SJSA1 (cell line): ENCODE measurements at regions not wholly inside any gene's neighbourhood (a gene's known extent, or its start where the extent isn't known, plus 50 kb on each side); places are given as distances from the start of the nearest gene placed in this dataset.

Experiments used
- DNase-seq, 2 experiments: peaks; one replicate each; pipeline ENCODE4 v3.0.0-alpha.2; 2015 to 2020; ENCODE audit warnings: low spot score in 2 of 2, low read depth in 1 of 2
- H3K27ac ChIP-seq: fragments of 250-450 bp; sonication (Bioruptor Pico); 2 replicates; pipeline ENCODE4 v1.5.1; 2020; ENCODE audit warnings: mild to moderate bottlenecking, moderate library complexity
- H3K27me3 ChIP-seq: fragments of 250-450 bp; sonication (Bioruptor Pico); replicated peaks from 2 replicates; pipeline ENCODE4 v1.5.1; 2020; ENCODE audit warnings: mild to moderate bottlenecking, moderate library complexity
- H3K36me3 ChIP-seq: fragments of 250-450 bp; sonication (Bioruptor Pico); 2 replicates; pipeline ENCODE4 v1.5.1; 2020; ENCODE audit warnings: mild to moderate bottlenecking
- H3K4me1 ChIP-seq: fragments of 250-450 bp; sonication (Bioruptor Pico); replicated peaks from 2 replicates; pipeline ENCODE4 v1.6.1; 2021; ENCODE audit warnings: mild to moderate bottlenecking
- H3K4me3 ChIP-seq: fragments of 250-450 bp; sonication (Bioruptor Pico); 2 replicates; pipeline ENCODE4 v1.5.1; 2020; ENCODE audit warnings: mild to moderate bottlenecking
- H3K9me3 ChIP-seq: fragments of 250-450 bp; sonication (Bioruptor Pico); replicated peaks from 2 replicates; pipeline ENCODE4 v1.5.1; 2020; ENCODE audit warnings: mild to moderate bottlenecking

- H3K36me3 ChIP-seq = no peaks in the 10 kb centered on the region
- no peak overlapping the region for H3K4me3 ChIP-seq
- no peaks in the 10 kb centered on the region for H3K9me3 ChIP-seq
- no peaks in the 10 kb centered on the region for H3K27me3 ChIP-seq
- no peaks in the 10 kb centered on the region for H3K4me1 ChIP-seq
- H3K27ac ChIP-seq = no peak overlapping the region
- no peak for DNase-seq
These were observed 256.6 kb downstream of the RPS24 start for GRCh38 chr10:78290131-78290750.

DNA sequence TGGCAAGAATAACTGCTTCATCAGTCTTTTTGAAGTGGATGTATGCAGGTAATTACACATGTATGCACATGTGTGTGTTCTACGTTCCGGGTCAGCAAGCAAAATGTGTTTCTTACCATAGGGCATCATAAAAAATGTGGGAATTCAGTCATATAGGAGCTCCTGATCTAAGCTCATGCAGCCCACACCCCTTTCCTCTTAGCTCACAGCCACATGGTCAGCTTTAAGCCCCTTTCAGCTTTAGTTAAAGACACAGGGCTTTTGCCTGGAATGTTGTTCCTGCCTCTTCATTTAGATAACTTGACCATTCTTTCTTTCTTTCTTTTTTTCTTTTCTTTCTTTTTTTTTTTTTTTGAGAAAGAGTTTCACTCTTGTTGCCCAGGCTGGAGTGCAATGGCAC is 258.1 kb downstream of the RPS24 start:
- no peak overlapping the region for H3K4me3 ChIP-seq
- no peaks in the 10 kb centered on the region for H3K4me1 ChIP-seq
- no peaks in the 10 kb centered on the region for H3K27me3 ChIP-seq
- H3K27ac ChIP-seq = no peak overlapping the region
- DNase-seq = no peak
- H3K36me3 ChIP-seq = no peaks in the 10 kb centered on the region
- H3K9me3 ChIP-seq = no peaks in the 10 kb centered on the region

GRCh38 chr10:78292250-78292981 is 258.8 kb downstream of the RPS24 start:
- no peaks in the 10 kb centered on the region for H3K27me3 ChIP-seq
- H3K27ac ChIP-seq = no peak overlapping the region
- H3K4me1 ChIP-seq = no peaks in the 10 kb centered on the region
- H3K36me3 ChIP-seq = no peaks in the 10 kb centered on the region
- no peak for DNase-seq
- no peaks in the 10 kb centered on the region for H3K9me3 ChIP-seq
- H3K4me3 ChIP-seq = no peak overlapping the region

DNA sequence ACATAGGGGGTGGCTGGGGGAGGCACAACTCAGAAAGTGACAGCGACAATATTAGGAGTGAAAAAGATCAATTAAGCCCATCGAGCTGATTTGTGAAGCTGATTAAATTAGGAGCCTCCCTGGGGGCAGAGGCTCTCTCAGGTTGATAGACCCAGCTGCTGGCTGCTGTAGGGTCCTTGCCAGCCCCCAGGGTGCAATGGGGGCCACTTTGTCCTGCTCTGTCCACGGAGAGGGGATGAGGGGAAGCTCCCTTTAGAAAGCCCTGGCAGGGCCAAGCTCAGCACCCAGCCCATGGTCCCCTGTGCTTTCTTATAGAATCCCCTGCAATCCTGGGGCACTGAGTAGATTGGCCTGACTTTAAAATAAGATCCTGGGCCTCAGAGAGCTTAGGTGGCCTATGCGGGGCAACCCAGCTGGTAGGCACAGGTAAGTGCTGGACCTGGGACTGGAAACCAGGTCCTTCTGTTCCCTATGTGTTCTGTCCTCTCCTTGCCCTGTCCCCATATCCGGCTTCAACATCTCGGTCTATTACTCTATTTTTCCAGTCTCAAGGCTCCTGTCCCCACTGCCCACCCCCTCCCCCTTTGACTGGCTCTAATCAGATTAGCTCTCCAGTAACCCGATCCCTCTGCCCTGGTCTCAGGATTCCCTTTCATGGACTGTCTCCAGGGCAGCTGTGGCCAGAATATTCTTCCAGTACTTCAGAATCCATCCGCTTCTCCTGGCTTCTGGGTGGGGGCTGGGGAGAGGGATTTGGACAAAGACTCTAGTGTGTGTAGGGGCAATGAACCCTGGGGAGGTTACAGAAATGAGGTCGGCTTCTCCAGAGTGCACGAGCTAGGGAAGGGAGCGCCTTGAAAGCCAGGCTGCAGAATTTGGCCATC is 259.6 kb downstream of the RPS24 start:
- DNase-seq = no peak
- Histone ChIP-seq H3K9me3 (no peaks in the 10 kb centered on the region), H3K36me3 (no peaks in the 10 kb centered on the region), H3K4me1 (no peaks in the 10 kb centered on the region), H3K27ac (no peak overlapping the region), H3K27me3 (no peaks in the 10 kb centered on the region), H3K4me3 (no peak overlapping the region)

DNA sequence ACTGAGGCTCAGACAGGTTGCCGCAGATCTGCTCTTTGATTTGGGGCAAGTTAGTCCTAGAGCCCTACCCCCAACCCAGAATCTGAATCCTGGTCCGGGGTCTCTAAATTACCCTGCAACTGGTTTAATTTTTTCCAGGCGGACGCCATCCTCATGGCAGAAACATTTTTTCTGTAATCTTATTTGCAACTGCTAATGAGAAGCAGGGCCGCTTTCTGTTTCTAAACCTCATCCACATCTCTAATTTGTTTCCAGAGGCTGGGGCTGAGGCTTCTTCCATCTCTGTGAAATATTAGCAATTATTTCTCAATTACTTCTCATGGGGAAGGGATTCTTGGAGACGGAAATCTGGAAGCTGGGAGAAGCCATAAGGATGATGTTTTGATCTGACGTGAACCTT is 261.6 kb downstream of the RPS24 start:
- H3K27ac ChIP-seq = no peak overlapping the region
- no peaks in the 10 kb centered on the region for H3K9me3 ChIP-seq
- no peaks in the 10 kb centered on the region for H3K4me1 ChIP-seq
- no peaks in the 10 kb centered on the region for H3K36me3 ChIP-seq
- H3K27me3 ChIP-seq = no peaks in the 10 kb centered on the region
- no peak for DNase-seq
- H3K4me3 ChIP-seq = no peak overlapping the region

GRCh38 chr10:78296785-78297184 is 263.1 kb downstream of the RPS24 start:
- H3K9me3 ChIP-seq = no peaks in the 10 kb centered on the region
- no peaks in the 10 kb centered on the region for H3K27me3 ChIP-seq
- no peak overlapping the region for H3K4me3 ChIP-seq
- no peaks in the 10 kb centered on the region for H3K4me1 ChIP-seq
- H3K27ac ChIP-seq = no peak overlapping the region
- no peaks in the 10 kb centered on the region for H3K36me3 ChIP-seq
- DNase-seq = no peak

DNA sequence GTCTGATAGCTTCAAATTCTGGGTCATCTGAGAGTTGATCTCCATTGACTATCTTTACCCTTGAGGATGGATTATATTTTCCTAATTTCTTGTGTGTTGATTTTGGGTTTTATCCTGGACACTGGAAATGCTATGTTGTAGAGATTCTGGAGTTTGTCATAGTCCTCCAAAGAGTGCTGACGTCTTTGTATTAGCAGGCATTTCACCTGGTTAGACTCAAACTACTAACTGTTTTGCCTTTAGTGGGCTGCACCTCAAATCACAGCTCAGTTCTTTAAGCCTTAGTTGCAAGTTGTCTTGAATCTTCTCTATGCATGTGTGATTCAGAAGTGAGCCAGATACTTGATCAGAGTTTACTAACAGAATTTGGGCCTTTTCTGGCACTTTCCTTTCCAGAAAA is 264.3 kb downstream of the RPS24 start:
- Histone ChIP-seq H3K4me1 (peaks cover 6% of the 10 kb centered on the region), H3K9me3 (no peaks in the 10 kb centered on the region), H3K27me3 (no peaks in the 10 kb centered on the region), H3K36me3 (no peaks in the 10 kb centered on the region), H3K4me3 (no peak overlapping the region), H3K27ac (no peak overlapping the region)
- DNase-seq = no peak

DNA sequence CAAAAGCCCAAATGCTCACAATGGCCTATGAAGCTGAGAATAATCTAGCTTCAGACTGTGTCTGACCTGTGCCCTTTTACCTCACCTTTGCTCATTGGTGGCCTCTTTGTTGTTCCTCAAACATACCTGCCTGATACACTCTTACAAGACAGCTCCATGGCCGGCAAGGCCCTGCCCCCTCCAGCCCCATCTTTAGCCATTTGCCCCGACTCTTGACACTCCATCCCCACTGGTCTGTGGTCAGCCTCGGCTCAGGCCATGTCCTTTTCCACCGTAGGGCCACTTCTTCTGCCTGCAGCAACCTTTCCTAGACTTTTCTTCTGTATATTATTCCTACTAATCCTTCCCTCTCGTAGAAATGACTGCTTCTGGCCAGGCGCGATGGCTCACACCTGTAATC is 265.2 kb downstream of the RPS24 start:
- no peaks in the 10 kb centered on the region for H3K36me3 ChIP-seq
- DNase-seq = no peak
- H3K27ac ChIP-seq = no peak overlapping the region
- H3K27me3 ChIP-seq = no peaks in the 10 kb centered on the region
- H3K9me3 ChIP-seq = no peaks in the 10 kb centered on the region
- no peak overlapping the region for H3K4me3 ChIP-seq
- H3K4me1 ChIP-seq = peaks cover 9% of the 10 kb centered on the region

- H3K27me3 ChIP-seq = no peaks in the 10 kb centered on the region
- no peak overlapping the region for H3K27ac ChIP-seq
- H3K4me1 ChIP-seq = peaks cover 9% of the 10 kb centered on the region
- no peaks in the 10 kb centered on the region for H3K9me3 ChIP-seq
- H3K36me3 ChIP-seq = no peaks in the 10 kb centered on the region
- H3K4me3 ChIP-seq = no peak overlapping the region
- no peak for DNase-seq
These were observed 266.3 kb downstream of the RPS24 start for GRCh38 chr10:78299851-78300468.

- Histone ChIP-seq H3K27ac (no peak overlapping the region), H3K9me3 (no peaks in the 10 kb centered on the region)
These were observed 266.9 kb downstream of the RPS24 start for GRCh38 chr10:78300526-78300925.

DNA sequence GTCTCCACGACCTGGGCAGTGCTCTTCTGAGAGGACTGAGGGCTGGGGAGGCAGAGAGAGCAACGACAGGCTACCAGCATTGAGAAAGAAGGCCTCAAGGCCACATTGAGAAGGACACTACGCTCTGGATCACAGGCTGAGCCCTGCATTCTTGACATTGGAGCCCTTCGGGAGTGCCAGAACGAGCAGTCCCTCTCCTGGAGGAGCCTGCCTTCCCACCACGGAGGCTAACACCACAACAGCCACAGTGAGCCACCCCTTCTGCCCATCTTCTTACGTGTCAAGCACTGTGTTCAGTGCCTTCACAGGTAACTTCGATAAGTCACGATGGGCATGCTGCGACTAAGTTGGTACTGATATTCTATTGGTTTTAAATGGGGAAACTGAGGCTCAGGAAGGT is 267.8 kb downstream of the RPS24 start:
- peak in 1 of 2 experiments; percentile 27 for DNase-seq
- Histone ChIP-seq H3K36me3 (no peaks in the 10 kb centered on the region), H3K4me3 (no peak overlapping the region), H3K4me1 (peaks cover 9% of the 10 kb centered on the region), H3K27me3 (no peaks in the 10 kb centered on the region), H3K9me3 (no peaks in the 10 kb centered on the region), H3K27ac (no peak overlapping the region)

More at GRCh38 chr10:78300526-78300925, 266.9 kb downstream of the RPS24 start:
- Histone ChIP-seq H3K4me1 (peaks cover 9% of the 10 kb centered on the region), H3K27me3 (no peaks in the 10 kb centered on the region), H3K4me3 (no peak overlapping the region), H3K36me3 (no peaks in the 10 kb centered on the region)
- no peak for DNase-seq

GRCh38 chr10:78301891-78302738 is 268.5 kb downstream of the RPS24 start:
- DNase-seq = peak in 1 of 2 experiments; percentile 28
- Histone ChIP-seq H3K27me3 (no peaks in the 10 kb centered on the region), H3K9me3 (no peaks in the 10 kb centered on the region), H3K4me3 (no peak overlapping the region), H3K27ac (no peak overlapping the region), H3K4me1 (peaks cover 9% of the 10 kb centered on the region), H3K36me3 (no peaks in the 10 kb centered on the region)

- peak overlapping the region; percentile 21 for H3K27ac ChIP-seq
- no peaks in the 10 kb centered on the region for H3K36me3 ChIP-seq
- H3K4me1 ChIP-seq = peaks cover 9% of the 10 kb centered on the region
- H3K9me3 ChIP-seq = no peaks in the 10 kb centered on the region
- peak overlapping the region; percentile 42 for H3K4me3 ChIP-seq
- DNase-seq = no peak
- H3K27me3 ChIP-seq = no peaks in the 10 kb centered on the region
These were observed 269.0 kb downstream of the RPS24 start for GRCh38 chr10:78302739-78302988.
